PC-3 (cell line): ENCODE measurements at regions not wholly inside any gene's neighbourhood (a gene's known extent, or its start where the extent isn't known, plus 50 kb on each side); places are given as distances from the start of the nearest gene placed in this dataset.

Experiments used
- ATAC-seq: fragments of 200-7000 bp; cut with Tn5 transposase; 2 replicates; pipeline ENCODE4 v1.9.1; 2020; ENCODE audit warnings: mild to moderate bottlenecking, moderate library complexity
- BruUV-seq: library from RNA; stranded (reverse); fragments of 400-500 nt; replicated peaks from 2 replicates; lab custom pipeline; 2021; lab: Mats Ljungman, UMichigan
- CTCF ChIA-PET: fragments of 300-600 bp; sonication (Branson Sonifier 250); formaldehyde crosslinking; loops from one replicate; lab custom pipeline; 2022; ENCODE audit warnings: antibody characterized with exemption; lab: Charles Lee
- POLR2A ChIA-PET: fragments of 300-600 bp; sonication (Branson Sonifier 250); formaldehyde crosslinking; loops from one replicate; lab custom pipeline; 2022; ENCODE audit warnings: antibody characterized with exemption; ENCODE audit not compliant: unreplicated experiment; lab: Charles Lee
- DNase-seq: peaks from one replicate; pipeline ENCODE4 v3.0.0-alpha.2; 2015
- H2AFZ ChIP-seq: fragments of 300-600 bp; sonication (generic); 2 replicates; pipeline ENCODE4 v1.6.0; 2016; ENCODE audit warnings: antibody characterized with exemption, low read length
- H3F3A ChIP-seq: fragments of 300-600 bp; sonication (generic); one replicate; pipeline ENCODE4 v1.6.0; 2017; ENCODE audit warnings: antibody characterized with exemption, low read length, control low read depth, mild to moderate bottlenecking; ENCODE audit not compliant: unreplicated experiment
- H3K27ac ChIP-seq: fragments of 300-600 bp; sonication (generic); 2 replicates; pipeline ENCODE4 v1.5.1; 2016; ENCODE audit warnings: mild to moderate bottlenecking, low read length
- H3K27me3 ChIP-seq: fragments of 300-600 bp; sonication (generic); 2 replicates; pipeline ENCODE4 v1.6.1; 2016; ENCODE audit warnings: low read length, mixed read lengths
- H3K36me3 ChIP-seq: fragments of 300-600 bp; sonication (generic); 2 replicates; pipeline ENCODE4 v1.6.1; 2016; ENCODE audit warnings: low read depth, mixed run types, low read length, mixed read lengths
- H3K4me1 ChIP-seq: fragments of 300-600 bp; sonication (generic); 2 replicates; pipeline ENCODE4 v1.5.1; 2016; ENCODE audit warnings: low read length; ENCODE audit not compliant: insufficient read depth
- H3K4me2 ChIP-seq: fragments of 300-600 bp; sonication (generic); 2 replicates; pipeline ENCODE4 v1.6.0; 2016; ENCODE audit warnings: low read length
- H3K4me3 ChIP-seq: fragments of 300-600 bp; sonication (generic); 2 replicates; pipeline ENCODE4 v1.5.1; 2016; ENCODE audit warnings: mild to moderate bottlenecking, low read length, mixed read lengths
- H3K79me2 ChIP-seq: fragments of 300-600 bp; sonication (generic); 2 replicates; pipeline ENCODE4 v1.6.1; 2017; ENCODE audit warnings: low read length, mixed read lengths
- H3K9ac ChIP-seq: fragments of 300-600 bp; sonication (generic); 2 replicates; pipeline ENCODE4 v1.6.0; 2016; ENCODE audit warnings: mild to moderate bottlenecking, low read length
- H3K9me2 ChIP-seq: fragments of 300-600 bp; sonication (generic); replicated peaks from 2 replicates; pipeline ENCODE4 v1.6.1; 2016; ENCODE audit warnings: mixed run types, low read length, mixed read lengths
- H3K9me3 ChIP-seq: fragments of 300-600 bp; sonication (generic); 2 replicates; pipeline ENCODE4 v1.6.1; 2016; ENCODE audit warnings: low read length, mixed read lengths
- H4K20me1 ChIP-seq: fragments of 300-600 bp; sonication (generic); 2 replicates; pipeline ENCODE4 v1.6.1; 2016; ENCODE audit warnings: low read length, mixed read lengths
- CTCF ChIP-seq: fragments of 300-600 bp; sonication (generic); conservative IDR thresholded peaks from 2 replicates; pipeline ENCODE4 v1.5.1; 2017; ENCODE audit warnings: antibody characterized with exemption, low read depth, mild to moderate bottlenecking, low read length
- EZH2 ChIP-seq: fragments of 300-600 bp; sonication (generic); IDR thresholded peaks from one replicate; pipeline ENCODE4 v1.6.1; 2017; ENCODE audit warnings: antibody characterized with exemption, mild to moderate bottlenecking, low read length; ENCODE audit not compliant: unreplicated experiment
- EZH2phosphoT487 ChIP-seq: fragments of 300-600 bp; sonication (generic); IDR thresholded peaks from 2 replicates; pipeline ENCODE4 v1.6.1; 2018; ENCODE audit warnings: mild to moderate bottlenecking, antibody characterized with exemption, low read length, borderline replicate concordance
- intact Hi-C: fragments of 100-400 bp; cut with micrococcal nuclease; formaldehyde crosslinking; loops from 2 replicates; pipeline ENCODE4 v1.9.0; 2023

GRCh38 chr1:193543259-193543658, 356.8 kb upstream of the B3GALT2 start:
- Histone ChIP-seq H3K4me2 (no peak overlapping the region), H3K4me3 (no peak overlapping the region), H2AFZ (no peak overlapping the region), H3K4me1 (no peaks in the 10 kb centered on the region), H3K36me3 (no peaks in the 10 kb centered on the region), H3K79me2 (no peaks in the 10 kb centered on the region), H3K9me3 (no peaks in the 10 kb centered on the region), H4K20me1 (no peaks in the 10 kb centered on the region), H3K27ac (no peak overlapping the region), H3K9me2 (no peaks in the 10 kb centered on the region), H3K27me3 (no peaks in the 10 kb centered on the region), H3K9ac (no peak overlapping the region), H3F3A (no peaks in the 10 kb centered on the region)
- TF ChIP-seq EZH2phosphoT487, result no peak
- TF ChIP-seq CTCF, result no peak
- TF ChIP-seq EZH2, result no peak
- BruUV-seq, result no TSS peak
- ChIA-PET POLR2A (no interaction called here), CTCF (no interaction called here)
- DNase-seq, result no peak
- intact Hi-C loops, result no loop called here
- no peak for ATAC-seq

- TF ChIP-seq CTCF (no peak), EZH2 (no peak), EZH2phosphoT487 (no peak)
- Histone ChIP-seq H2AFZ (no peak overlapping the region), H3K79me2 (no peaks in the 10 kb centered on the region), H3K36me3 (no peaks in the 10 kb centered on the region), H3K9me2 (no peaks in the 10 kb centered on the region), H3F3A (no peaks in the 10 kb centered on the region), H3K4me3 (no peak overlapping the region), H3K4me1 (no peaks in the 10 kb centered on the region), H4K20me1 (no peaks in the 10 kb centered on the region), H3K4me2 (no peak overlapping the region), H3K9ac (no peak overlapping the region), H3K9me3 (no peaks in the 10 kb centered on the region), H3K27me3 (no peaks in the 10 kb centered on the region), H3K27ac (no peak overlapping the region)
- CTCF ChIA-PET, result no interaction called here
- no TSS peak for BruUV-seq
- no peak for ATAC-seq
- DNase-seq, result no peak
- intact Hi-C loops, result no loop called here
- POLR2A ChIA-PET, result no interaction called here
Observed at GRCh38 chr1:193542690-193543089, 356.3 kb upstream of the B3GALT2 start.

- no peaks in the 10 kb centered on the region for H3K36me3 ChIP-seq
- CTCF ChIA-PET, result no interaction called here
- H2AFZ ChIP-seq, result no peak overlapping the region
- TF ChIP-seq CTCF (no peak), EZH2 (no peak), EZH2phosphoT487 (no peak)
- H4K20me1 ChIP-seq, result no peaks in the 10 kb centered on the region
- H3K27ac ChIP-seq, result no peak overlapping the region
- no peaks in the 10 kb centered on the region for H3K27me3 ChIP-seq
- no peaks in the 10 kb centered on the region for H3F3A ChIP-seq
- no peak overlapping the region for H3K4me3 ChIP-seq
- H3K9me2 ChIP-seq, result no peaks in the 10 kb centered on the region
- H3K79me2 ChIP-seq, result no peaks in the 10 kb centered on the region
- BruUV-seq, result no TSS peak
- no peak overlapping the region for H3K4me2 ChIP-seq
- no peaks in the 10 kb centered on the region for H3K4me1 ChIP-seq
- no peaks in the 10 kb centered on the region for H3K9me3 ChIP-seq
- intact Hi-C loops, result no loop called here
- DNase-seq (no peak), ATAC-seq (no peak)
- H3K9ac ChIP-seq, result no peak overlapping the region
- POLR2A ChIA-PET, result no interaction called here
Observed at GRCh38 chr1:193540511-193540910, 354.1 kb upstream of the B3GALT2 start.
